ENCODE measurements at regions not wholly inside any gene's neighbourhood (a gene's known extent, or its start where the extent isn't known, plus 50 kb on each side); places are given as distances from the start of the nearest gene placed in this dataset.

DNA sequence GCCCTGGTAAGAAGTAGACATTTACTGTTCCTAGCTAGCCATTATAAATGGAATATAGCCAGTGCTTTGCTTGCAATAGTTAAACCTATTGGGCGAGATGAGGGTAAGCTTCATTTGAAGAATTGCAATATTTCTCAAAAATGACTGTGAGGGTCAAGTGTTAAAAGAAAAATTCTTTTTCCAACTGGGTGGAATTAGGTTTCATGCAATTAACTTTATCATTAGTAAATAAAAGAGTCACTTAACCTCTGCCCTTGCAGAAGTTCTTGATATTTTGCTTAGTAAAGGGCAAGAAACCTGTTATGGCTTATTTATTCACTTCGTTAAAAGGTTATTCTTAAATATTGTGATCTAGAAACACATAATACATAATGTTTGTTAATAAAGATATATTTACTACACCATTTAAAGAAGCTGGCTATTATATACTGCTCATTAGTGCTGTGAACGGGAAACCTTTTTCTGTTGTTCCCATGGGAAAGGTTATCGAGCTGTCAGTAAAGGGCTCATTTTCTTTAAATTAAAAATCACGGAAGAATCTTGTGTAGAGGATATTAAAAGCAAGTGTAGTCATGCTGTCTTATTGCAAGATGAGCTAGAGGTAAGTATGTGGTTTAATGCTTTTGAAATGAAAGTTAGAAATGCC lies 370.5 kb downstream of the CSNK1G3 start:
- TF ChIP-seq POLR2AphosphoS5 (IDR thresholded peaks at IDR 0.05) (no peak), EP300 (IDR thresholded peaks at IDR 0.05) (no peak), POLR2A (IDR thresholded peaks at IDR 0.05) (no peak)
- TF ChIP-seq, protein P1, sequence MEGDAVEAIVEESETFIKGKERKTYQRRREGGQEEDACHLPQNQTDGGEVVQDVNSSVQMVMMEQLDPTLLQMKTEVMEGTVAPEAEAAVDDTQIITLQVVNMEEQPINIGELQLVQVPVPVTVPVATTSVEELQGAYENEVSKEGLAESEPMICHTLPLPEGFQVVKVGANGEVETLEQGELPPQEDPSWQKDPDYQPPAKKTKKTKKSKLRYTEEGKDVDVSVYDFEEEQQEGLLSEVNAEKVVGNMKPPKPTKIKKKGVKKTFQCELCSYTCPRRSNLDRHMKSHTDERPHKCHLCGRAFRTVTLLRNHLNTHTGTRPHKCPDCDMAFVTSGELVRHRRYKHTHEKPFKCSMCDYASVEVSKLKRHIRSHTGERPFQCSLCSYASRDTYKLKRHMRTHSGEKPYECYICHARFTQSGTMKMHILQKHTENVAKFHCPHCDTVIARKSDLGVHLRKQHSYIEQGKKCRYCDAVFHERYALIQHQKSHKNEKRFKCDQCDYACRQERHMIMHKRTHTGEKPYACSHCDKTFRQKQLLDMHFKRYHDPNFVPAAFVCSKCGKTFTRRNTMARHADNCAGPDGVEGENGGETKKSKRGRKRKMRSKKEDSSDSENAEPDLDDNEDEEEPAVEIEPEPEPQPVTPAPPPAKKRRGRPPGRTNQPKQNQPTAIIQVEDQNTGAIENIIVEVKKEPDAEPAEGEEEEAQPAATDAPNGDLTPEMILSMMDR (IDR thresholded peaks at IDR 0.05), result no peak

Data from stomach (tissue), 4 donors.